Progenitor cell of endocrine pancreas (in vitro differentiated cells): ENCODE measurements at regions not wholly inside any gene's neighbourhood (a gene's known extent, or its start where the extent isn't known, plus 50 kb on each side); places are given as distances from the start of the nearest gene placed in this dataset.

Experiments
- DNase-seq: peaks from one replicate; pipeline ENCODE4 v3.0.0; 2021; ENCODE audit warnings: low spot score; ENCODE audit not compliant: unreplicated experiment
- H3K27ac Mint-ChIP-seq: 2 replicates; pipeline ENCODE4 v1.8.0; 2021; ENCODE audit warnings: mild to moderate bottlenecking, moderate library complexity, mixed read lengths
- H3K27me3 Mint-ChIP-seq: 2 replicates; pipeline ENCODE4 v1.8.0; 2021; ENCODE audit warnings: mixed read lengths
- H3K36me3 Mint-ChIP-seq: 2 replicates; pipeline ENCODE4 v1.8.0; 2022; ENCODE audit warnings: mixed read lengths; ENCODE audit not compliant: insufficient read depth
- H3K4me1 Mint-ChIP-seq: 2 replicates; pipeline ENCODE4 v1.8.0; 2021; ENCODE audit warnings: low read depth, mixed read lengths
- H3K4me3 Mint-ChIP-seq: 2 replicates; pipeline ENCODE4 v1.8.0; 2021; ENCODE audit warnings: low read depth, mild to moderate bottlenecking, moderate library complexity, mixed read lengths
- H3K9me3 Mint-ChIP-seq: 2 replicates; pipeline ENCODE4 v1.8.0; 2021; ENCODE audit warnings: low read depth, mixed read lengths
- CTCF ChIP-seq: fragments of 200-600 bp; sonication (generic); IDR thresholded peaks from one replicate; pipeline ENCODE4 v1.5.0; 2021; ENCODE audit warnings: antibody characterized with exemption, mild to moderate bottlenecking; ENCODE audit not compliant: unreplicated experiment

GRCh38 chr21:17668479-17669140 is 55.9 kb upstream of the BTG3 start:
- no peaks in the 10 kb centered on the region for H3K9me3 Mint-ChIP-seq
- no peaks in the 10 kb centered on the region for H3K36me3 Mint-ChIP-seq
- no peak for DNase-seq
- peaks cover 5% of the 10 kb centered on the region for H3K4me1 Mint-ChIP-seq
- H3K27ac Mint-ChIP-seq: no peak overlapping the region
- TF ChIP-seq CTCF: no peak
- H3K4me3 Mint-ChIP-seq: no peak overlapping the region
- no peaks in the 10 kb centered on the region for H3K27me3 Mint-ChIP-seq

GRCh38 chr21:17667256-17667655 is 54.6 kb upstream of the BTG3 start:
- no peaks in the 10 kb centered on the region for H3K9me3 Mint-ChIP-seq
- peaks cover 5% of the 10 kb centered on the region for H3K4me1 Mint-ChIP-seq
- peak overlapping the region; percentile 18 for H3K27ac Mint-ChIP-seq
- H3K27me3 Mint-ChIP-seq: no peaks in the 10 kb centered on the region
- TF ChIP-seq CTCF: no peak
- DNase-seq: no peak
- H3K4me3 Mint-ChIP-seq: no peak overlapping the region
- no peaks in the 10 kb centered on the region for H3K36me3 Mint-ChIP-seq
